Upper lobe of left lung (tissue), 6 donors: ENCODE measurements at regions not wholly inside any gene's neighbourhood (a gene's known extent, or its start where the extent isn't known, plus 50 kb on each side); places are given as distances from the start of the nearest gene placed in this dataset.

ENCODE experiments used
- ATAC-seq, 2 donors: fragments of 200-7000 bp; cut with Tn5 transposase; one replicate each; pipeline ENCODE4 v1.9.1; 2022; ENCODE audit warnings: mild to moderate bottlenecking in 2 of 2, moderate library complexity in 2 of 2; ENCODE audit not compliant: low FRiP score in 2 of 2
- DNase-seq, 2 donors: peaks; one replicate each; pipeline ENCODE4 v3.0.0-alpha.2; 2019 to 2020
- H3K27ac ChIP-seq, 4 donors: fragments of 200-600 bp; sonication (generic); one replicate each; pipeline ENCODE4 v1.5.1; 2016 to 2019
- H3K27me3 ChIP-seq, 4 donors: fragments of 200-600 bp; sonication (generic); one replicate each; pipeline ENCODE4 v1.5.1; 2017 to 2019
- H3K36me3 ChIP-seq, 4 donors: fragments of 200-600 bp; sonication (generic); one replicate each; pipeline ENCODE4 v1.5.1; 2016 to 2019
- H3K4me1 ChIP-seq, 4 donors: fragments of 200-600 bp; sonication (generic); one replicate each; pipeline ENCODE4 v1.5.1; 2018 to 2019
- H3K4me3 ChIP-seq, 4 donors: fragments of 200-600 bp; sonication (generic); one replicate each; pipeline ENCODE4 v1.5.1; 2017 to 2019; ENCODE audit warnings: mild to moderate bottlenecking in 2 of 4, moderate library complexity in 1 of 4
- H3K9me3 ChIP-seq, 4 donors: fragments of 200-600 bp; sonication (generic); one replicate each; pipeline ENCODE4 v1.5.1; 2018 to 2019
- CTCF ChIP-seq, 6 experiments: fragments of 450-650 bp in 4 of 6; fragments of 200-600 bp in 2 of 6; sonication (generic) in 2 of 6; IDR thresholded peaks; one replicate each; pipeline ENCODE4 v1.5.1; 2016 to 2019; ENCODE audit warnings: antibody characterized with exemption in 6 of 6
- EP300 ChIP-seq, 4 donors: sonication (generic); formaldehyde crosslinking; IDR thresholded peaks; one replicate each; pipeline ENCODE4 v1.5.1; 2017; ENCODE audit warnings: antibody characterized with exemption in 4 of 4, control low read depth in 2 of 4
- POLR2A ChIP-seq, 4 donors: fragments of 450-650 bp; IDR thresholded peaks; one replicate each; pipeline ENCODE4 v1.5.1; 2016 to 2017; ENCODE audit warnings: antibody characterized with exemption in 4 of 4, mild to moderate bottlenecking in 2 of 4
- POLR2AphosphoS5 ChIP-seq, 2 donors: sonication (generic); formaldehyde crosslinking; IDR thresholded peaks; one replicate each; pipeline ENCODE4 v1.5.1; 2017; ENCODE audit warnings: antibody characterized with exemption in 2 of 2
- WGBS, 2 donors: methylation state at CpG; one replicate each; pipeline ENCODE4 v1.1.5; 2017 to 2018; 5-methylcytosine and 5-hydroxymethylcytosine counted together
- donor health status: DM: no; HTN: no; CAD: no; lungs with moderate emphysema.
- donor health status: DM: no; HTN: yes; CAD: no; lungs with severe emphysema.

- no peak for DNase-seq
- no peak overlapping the region for H3K4me3 ChIP-seq
- H3K4me1 ChIP-seq: no peaks in the 10 kb centered on the region
- no peak for TF ChIP-seq POLR2A (IDR thresholded peaks at IDR 0.05)
- TF ChIP-seq EP300 (IDR thresholded peaks at IDR 0.05): no peak
- no peak for TF ChIP-seq POLR2AphosphoS5 (IDR thresholded peaks at IDR 0.05)
- TF ChIP-seq CTCF (IDR thresholded peaks at IDR 0.05): no peak
- ATAC-seq: no peak
- no peaks in the 10 kb centered on the region for H3K9me3 ChIP-seq
- WGBS, 2 donors: 93 to 98% methylated on average over 1 of the region's 1 CpG
- H3K27ac ChIP-seq: no peak overlapping the region
- no peaks in the 10 kb centered on the region for H3K36me3 ChIP-seq
- no peaks in the 10 kb centered on the region for H3K27me3 ChIP-seq
These were observed 311.9 kb downstream of the PLOD2 start for GRCh38 chr3:145849115-145849514.

DNA sequence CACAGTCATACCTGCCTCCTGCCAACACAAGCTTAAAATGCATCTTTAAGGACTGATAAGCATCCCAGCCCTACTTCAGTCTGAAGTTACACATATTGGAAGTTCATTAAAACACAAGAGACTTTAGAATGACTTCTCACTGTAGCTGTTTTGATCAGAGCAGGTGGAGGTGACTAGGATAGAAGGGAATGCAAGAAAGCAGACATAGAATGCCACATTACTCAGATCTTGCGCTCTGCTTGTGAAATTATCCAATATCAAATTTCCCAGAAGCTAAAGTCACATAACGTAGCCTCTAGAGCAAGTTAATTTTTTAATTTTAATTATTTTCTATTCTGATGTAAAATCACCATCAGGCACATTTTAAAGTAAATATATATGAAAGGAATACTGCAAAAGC, 306.5 kb downstream of the PLOD2 start:
- Histone ChIP-seq H3K4me1 (no peaks in the 10 kb centered on the region), H3K9me3 (no peaks in the 10 kb centered on the region), H3K4me3 (no peak overlapping the region), H3K27me3 (no peaks in the 10 kb centered on the region), H3K36me3 (no peaks in the 10 kb centered on the region), H3K27ac (no peak overlapping the region)
- 88 to 92% methylated on average over 2 of the region's 2 CpGs for WGBS, 2 donors
- DNase-seq (no peak), ATAC-seq (no peak)
- no peak for TF ChIP-seq POLR2AphosphoS5 (IDR thresholded peaks at IDR 0.05)
- TF ChIP-seq CTCF (IDR thresholded peaks at IDR 0.05): no peak
- no peak for TF ChIP-seq EP300 (IDR thresholded peaks at IDR 0.05)
- no peak for TF ChIP-seq POLR2A (IDR thresholded peaks at IDR 0.05)

DNA sequence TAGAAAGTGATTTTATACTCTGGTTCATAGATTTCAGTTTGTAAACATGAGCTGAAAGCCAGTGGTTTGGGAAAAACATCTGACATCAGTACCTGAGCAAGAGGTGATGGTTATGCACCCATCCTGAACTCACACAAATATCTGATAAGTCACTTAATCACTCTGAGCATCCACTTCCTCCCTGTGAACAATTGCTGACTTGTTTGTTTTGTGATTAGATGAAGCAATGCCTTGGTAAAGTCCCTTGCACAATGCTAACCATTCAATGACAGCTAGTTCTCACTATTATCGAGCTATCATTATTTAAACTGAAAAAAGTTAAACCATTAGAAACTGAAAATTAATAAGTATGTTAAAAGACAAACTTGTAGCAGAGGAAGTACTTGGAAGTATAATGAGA, 303.0 kb downstream of the PLOD2 start:
- no peak for ATAC-seq
- no peaks in the 10 kb centered on the region for H3K9me3 ChIP-seq
- H3K4me1 ChIP-seq: no peaks in the 10 kb centered on the region
- no peak overlapping the region for H3K27ac ChIP-seq
- H3K4me3 ChIP-seq: no peak overlapping the region
- H3K36me3 ChIP-seq: no peaks in the 10 kb centered on the region
- no peak for DNase-seq
- no peaks in the 10 kb centered on the region for H3K27me3 ChIP-seq
- 27 to 50% methylated on average over 1 of the region's 1 CpG for WGBS, 2 donors
- TF ChIP-seq POLR2A (IDR thresholded peaks at IDR 0.05) (no peak), CTCF (IDR thresholded peaks at IDR 0.05) (no peak), POLR2AphosphoS5 (IDR thresholded peaks at IDR 0.05) (no peak), EP300 (IDR thresholded peaks at IDR 0.05) (no peak)

- 76 to 78% methylated on average over 2 of the region's 2 CpGs for WGBS, 2 donors
- H3K27ac ChIP-seq: no peak overlapping the region
- no peaks in the 10 kb centered on the region for H3K27me3 ChIP-seq
- TF ChIP-seq POLR2A (IDR thresholded peaks at IDR 0.05) (no peak), EP300 (IDR thresholded peaks at IDR 0.05) (no peak), CTCF (IDR thresholded peaks at IDR 0.05) (no peak), POLR2AphosphoS5 (IDR thresholded peaks at IDR 0.05) (no peak)
- H3K4me1 ChIP-seq: no peaks in the 10 kb centered on the region
- no peaks in the 10 kb centered on the region for H3K36me3 ChIP-seq
- no peaks in the 10 kb centered on the region for H3K9me3 ChIP-seq
- no peak for DNase-seq
- H3K4me3 ChIP-seq: no peak overlapping the region
- no peak for ATAC-seq
These were observed 296.6 kb downstream of the PLOD2 start for GRCh38 chr3:145864336-145864735.

- Histone ChIP-seq H3K27me3 (no peaks in the 10 kb centered on the region), H3K4me3 (no peak overlapping the region), H3K27ac (no peak overlapping the region), H3K36me3 (no peaks in the 10 kb centered on the region), H3K4me1 (no peaks in the 10 kb centered on the region), H3K9me3 (no peaks in the 10 kb centered on the region)
- ATAC-seq (no peak), DNase-seq (no peak)
- 56 to 70% methylated on average over 4 of the region's 4 CpGs for WGBS, 2 donors
- TF ChIP-seq POLR2A (IDR thresholded peaks at IDR 0.05): no peak
- TF ChIP-seq POLR2AphosphoS5 (IDR thresholded peaks at IDR 0.05): no peak
- no peak for TF ChIP-seq CTCF (IDR thresholded peaks at IDR 0.05)
- TF ChIP-seq EP300 (IDR thresholded peaks at IDR 0.05): no peak
These were observed 295.5 kb downstream of the PLOD2 start for GRCh38 chr3:145865399-145866018.
